ENCODE measurements at regions not wholly inside any gene's neighbourhood (a gene's known extent, or its start where the extent isn't known, plus 50 kb on each side); places are given as distances from the start of the nearest gene placed in this dataset.
A peak's percentile ranks its signal among the peaks of the same experiment; 100 is the strongest.
"Not testable (repeated sequence)": the region's sequence is repeated elsewhere in the genome, so short reads cannot be mapped to it uniquely, and the experiment has no call there.

GRCh38 chr4:82171531-82172155 is 202.1 kb downstream of the HNRNPD start:
- no peak for DNase-seq

GRCh38 chr4:82149750-82150149 is 224.0 kb downstream of the HNRNPD start:
- DNase-seq: no peak

GRCh38 chr4:82145850-82146249 is 227.9 kb downstream of the HNRNPD start:
- no peak for DNase-seq

GRCh38 chr4:82140422-82140821 is 233.4 kb downstream of the HNRNPD start:
- DNase-seq: no peak

- DNase-seq: no peak
Observed at GRCh38 chr4:82139287-82139686, 234.5 kb downstream of the HNRNPD start.

- DNase-seq: no peak
Observed at GRCh38 chr4:82138374-82138773, 235.4 kb downstream of the HNRNPD start.

GRCh38 chr4:82136161-82136801 is 237.5 kb downstream of the HNRNPD start:
- DNase-seq: no peak

- DNase-seq: no peak
Observed at GRCh38 chr4:82128355-82128754, 245.4 kb downstream of the HNRNPD start.

GRCh38 chr4:82126512-82127040 is 247.2 kb downstream of the HNRNPD start:
- DNase-seq: no peak

- no peak for DNase-seq
Observed at GRCh38 chr4:82125787-82126297, 247.9 kb downstream of the HNRNPD start.

- DNase-seq: no peak
Observed at GRCh38 chr4:82124932-82125786, 248.6 kb downstream of the HNRNPD start.

GRCh38 chr4:82124365-82124764 is 249.4 kb downstream of the HNRNPD start:
- DNase-seq: no peak

GRCh38 chr4:82123934-82124333 is 249.9 kb downstream of the HNRNPD start:
- DNase-seq: no peak

GRCh38 chr4:82115183-82115582 is 258.6 kb downstream of the HNRNPD start:
- DNase-seq: not testable (repeated sequence)

GRCh38 chr4:82108506-82108905 is 265.3 kb downstream of the HNRNPD start:
- DNase-seq: no peak

- DNase-seq: no peak
Observed at GRCh38 chr4:82104578-82104977, 269.2 kb downstream of the HNRNPD start.

GRCh38 chr4:82099928-82100579 is 273.7 kb downstream of the HNRNPD start:
- DNase-seq: no peak

GRCh38 chr4:82097504-82097903 is 276.3 kb downstream of the HNRNPD start:
- peak; percentile 75 for DNase-seq

- no peak for DNase-seq
Observed at GRCh38 chr4:82090717-82091116, 283.1 kb downstream of the HNRNPD start.

- no peak for DNase-seq
Observed at GRCh38 chr4:82084747-82085146, 289.0 kb downstream of the HNRNPD start.

- not testable (repeated sequence) for DNase-seq
Observed at GRCh38 chr4:82077471-82077995, 296.3 kb downstream of the HNRNPD start.

- DNase-seq: no peak
Observed at GRCh38 chr4:82076809-82077208, 297.0 kb downstream of the HNRNPD start.

- DNase-seq: no peak
Observed at GRCh38 chr4:82076359-82076758, 297.4 kb downstream of the HNRNPD start.
